HepG2 (cell line): ENCODE measurements at regions not wholly inside any gene's neighbourhood (a gene's known extent, or its start where the extent isn't known, plus 50 kb on each side); places are given as distances from the start of the nearest gene placed in this dataset.

Source experiments
- ARID4A ChIP-seq: sonication (generic); formaldehyde crosslinking; IDR thresholded peaks from 2 replicates; pipeline ENCODE4 v1.5.0; 2020; ENCODE audit warnings: mild to moderate bottlenecking, missing genetic modification reagents, borderline replicate concordance
- CTCF ChIP-seq: sonication (generic); formaldehyde crosslinking; IDR thresholded peaks from 2 replicates; pipeline ENCODE4 v1.5.0; 2020; ENCODE audit warnings: mild to moderate bottlenecking, missing genetic modification reagents, moderate library complexity
- ETV5 ChIP-seq: IDR thresholded peaks from 2 replicates; pipeline ENCODE4 v1.6.1; 2018; ENCODE audit warnings: missing biosample characterization, missing genetic modification reagents, inconsistent platforms, borderline replicate concordance
- FOXA1 ChIP-seq, 2 experiments: fragments of 450-650 bp in 1 of 2; sonication (generic) in 1 of 2; formaldehyde crosslinking in 1 of 2; IDR thresholded peaks; 2 replicates each; pipeline versions ENCODE4 v1.4.0 to v1.6.1; 2016 to 2020; ENCODE audit warnings: missing genetic modification reagents in 1 of 2
- NR2C2 ChIP-seq: sonication (generic); formaldehyde crosslinking; IDR thresholded peaks from 2 replicates; pipeline ENCODE4 v1.4.0; 2020; ENCODE audit warnings: missing genetic modification reagents, mild to moderate bottlenecking, moderate library complexity, borderline replicate concordance
- PCBP2 ChIP-seq: fragments of 200-400 bp; formaldehyde crosslinking; optimal IDR thresholded peaks from 2 replicates; pipeline ENCODE3; 2018; ENCODE audit warnings: low read length, low read depth; ENCODE audit not compliant: poor library complexity, severe bottlenecking
- POLR2A ChIP-seq, 2 experiments: IDR thresholded peaks; 2 replicates each; pipeline ENCODE4 v1.6.1; 2011; ENCODE audit warnings: low read depth in 2 of 2, low read length in 2 of 2, mild to moderate bottlenecking in 1 of 2, moderate library complexity in 1 of 2; ENCODE audit not compliant: insufficient read depth in 1 of 2
- PRDM4 ChIP-seq: sonication (generic); formaldehyde crosslinking; IDR thresholded peaks from 2 replicates; pipeline ENCODE4 v1.9.0; 2021; ENCODE audit warnings: missing genetic modification reagents, borderline replicate concordance
- TFE3 ChIP-seq: IDR thresholded peaks from 2 replicates; pipeline ENCODE4 v1.6.1; 2016
- THRA ChIP-seq: sonication (generic); formaldehyde crosslinking; IDR thresholded peaks from 2 replicates; pipeline ENCODE4 v1.4.0; 2020; ENCODE audit warnings: missing genetic modification reagents, borderline replicate concordance
- YY1 ChIP-seq: IDR thresholded peaks from 2 replicates; pipeline ENCODE4 v1.6.1; 2011; ENCODE audit warnings: low read length, low read depth, moderate library complexity, mild to moderate bottlenecking; ENCODE audit not compliant: insufficient read depth, insufficient replicate concordance
- ZBTB2 ChIP-seq: sonication (generic); formaldehyde crosslinking; IDR thresholded peaks from 2 replicates; pipeline ENCODE4 v1.8.0; 2022; ENCODE audit warnings: low read depth, missing genetic modification reagents
- ZNF503 ChIP-seq: sonication (generic); formaldehyde crosslinking; IDR thresholded peaks from 2 replicates; pipeline ENCODE4 v1.4.0; 2020; ENCODE audit warnings: missing genetic modification reagents
- ZNF512B ChIP-seq: sonication (generic); formaldehyde crosslinking; IDR thresholded peaks from 2 replicates; pipeline ENCODE4 v1.5.1; 2020; ENCODE audit warnings: missing genetic modification reagents, mild to moderate bottlenecking, borderline replicate concordance

- TF ChIP-seq PRDM4 (no peak), YY1 (no peak), POLR2A (IDR thresholded peaks at IDR 0.05; ENCODE audit: insufficient read depth in 1 of 2, low read depth in 2 of 2, low read length in 2 of 2) (no peak), CTCF (CRISPR knock-in tag) (no peak), ETV5 (CRISPR knock-in tag) (no peak), ZNF512B (no peak), PCBP2 (no peak), TFE3 (CRISPR knock-in tag) (no peak), ZNF503 (no peak), ARID4A (CRISPR knock-in tag) (no peak), NR2C2 (CRISPR knock-in tag) (no peak), THRA (CRISPR knock-in tag) (no peak), ZBTB2 (CRISPR knock-in tag) (no peak), FOXA1 (IDR thresholded peaks at IDR 0.05) (no peak), FOXA1 (CRISPR knock-in tag; IDR thresholded peaks at IDR 0.05) (0 out of 2 replicates have a peak, but pooled peaks have one; percentile 18)
These were observed 84.9 kb downstream of the KIF4B start for GRCh38 chr5:155098433-155098832.
